GM23338 (cell line): ENCODE measurements at regions not wholly inside any gene's neighbourhood (a gene's known extent, or its start where the extent isn't known, plus 50 kb on each side); places are given as distances from the start of the nearest gene placed in this dataset.

Experiments used
- ATAC-seq: fragments of 200-7000 bp; cut with Tn5 transposase; 3 replicates; pipeline ENCODE4 v1.9.1; 2020
- DNase-seq: peaks from one replicate; pipeline ENCODE4 v3.0.0-alpha.2; 2015; ENCODE audit warnings: low spot score
- H2AFZ ChIP-seq: fragments of 200-600 bp; sonication (generic); 2 replicates; pipeline ENCODE4 v1.8.0; 2016; ENCODE audit warnings: antibody characterized with exemption, mild to moderate bottlenecking, moderate library complexity
- H3F3A ChIP-seq: fragments of 200-600 bp; sonication (generic); replicated peaks from 2 replicates; pipeline ENCODE4 v1.8.0; 2017; ENCODE audit warnings: antibody characterized with exemption, mixed run types, low read depth
- H3K27ac ChIP-seq: fragments of 200-600 bp; sonication (generic); 2 replicates; pipeline ENCODE4 v1.6.1; 2016; ENCODE audit warnings: low read depth
- H3K27me3 ChIP-seq: fragments of 200-600 bp; sonication (generic); 2 replicates; pipeline ENCODE4 v1.8.0; 2016; ENCODE audit warnings: mild to moderate bottlenecking, mixed run types, moderate library complexity; ENCODE audit not compliant: insufficient read depth
- H3K36me3 ChIP-seq: fragments of 200-600 bp; sonication (generic); 2 replicates; pipeline ENCODE4 v1.8.0; 2016; ENCODE audit warnings: mild to moderate bottlenecking; ENCODE audit not compliant: insufficient read depth
- H3K4me1 ChIP-seq: fragments of 200-600 bp; sonication (generic); 2 replicates; pipeline ENCODE4 v1.8.0; 2016; ENCODE audit warnings: mild to moderate bottlenecking, moderate library complexity; ENCODE audit not compliant: insufficient read depth
- H3K4me2 ChIP-seq: fragments of 200-600 bp; sonication (generic); 2 replicates; pipeline ENCODE4 v1.7.1; 2017; ENCODE audit warnings: mixed run types
- H3K4me3 ChIP-seq: fragments of 200-600 bp; sonication (generic); 2 replicates; pipeline ENCODE4 v1.6.1; 2016; ENCODE audit warnings: mixed run types
- H3K79me2 ChIP-seq: fragments of 200-600 bp; sonication (generic); replicated peaks from 2 replicates; pipeline ENCODE4 v1.8.0; 2017; ENCODE audit warnings: mild to moderate bottlenecking; ENCODE audit not compliant: insufficient read depth
- H3K9me2 ChIP-seq: fragments of 200-600 bp; sonication (generic); 2 replicates; pipeline ENCODE4 v1.8.0; 2017; ENCODE audit not compliant: insufficient read depth
- H4K20me1 ChIP-seq: fragments of 200-600 bp; sonication (generic); replicated peaks from 2 replicates; pipeline ENCODE4 v1.8.0; 2017; ENCODE audit warnings: mild to moderate bottlenecking; ENCODE audit not compliant: insufficient read depth
- H3K27ac Mint-ChIP-seq: 2 replicates; pipeline ENCODE4 v1.8.0; 2020; ENCODE audit warnings: inconsistent platforms, mild to moderate bottlenecking, moderate library complexity, mixed read lengths
- H3K27me3 Mint-ChIP-seq: 3 replicates; pipeline ENCODE4 v1.8.0; 2022; ENCODE audit warnings: low read depth, mild to moderate bottlenecking, moderate library complexity, mixed read lengths, inconsistent platforms; ENCODE audit not compliant: insufficient read depth, poor library complexity
- H3K36me3 Mint-ChIP-seq: 3 replicates; pipeline ENCODE4 v1.8.0; 2021; ENCODE audit warnings: low read depth, mild to moderate bottlenecking, inconsistent platforms, moderate library complexity, mixed read lengths
- H3K4me1 Mint-ChIP-seq: 3 replicates; pipeline ENCODE4 v1.8.0; 2020; ENCODE audit warnings: mild to moderate bottlenecking, inconsistent platforms, mixed read lengths
- H3K4me3 Mint-ChIP-seq: 3 replicates; pipeline ENCODE4 v1.8.0; 2021; ENCODE audit warnings: moderate library complexity, mild to moderate bottlenecking, inconsistent platforms, mixed read lengths
- H3K9me3 Mint-ChIP-seq: 3 replicates; pipeline ENCODE4 v1.8.0; 2020; ENCODE audit warnings: moderate library complexity, mild to moderate bottlenecking, inconsistent platforms, mixed read lengths
- CTCF ChIP-seq, 2 experiments: fragments of 200-600 bp in 1 of 2; sonication (generic) in 1 of 2; conservative IDR thresholded peaks; 2 replicates each; pipeline versions ENCODE4 v1.5.1 to v1.6.1; 2016 to 2017; ENCODE audit warnings: antibody characterized with exemption in 2 of 2, low read depth in 2 of 2, mild to moderate bottlenecking in 2 of 2, moderate library complexity in 1 of 2
- EZH2 ChIP-seq: fragments of 200-600 bp; sonication (generic); IDR thresholded peaks from one replicate; pipeline ENCODE4 v1.8.0; 2017; ENCODE audit warnings: antibody characterized with exemption, mild to moderate bottlenecking, low read depth; ENCODE audit not compliant: unreplicated experiment
- EZH2phosphoT487 ChIP-seq: fragments of 200-600 bp; sonication (generic); IDR thresholded peaks from one replicate; pipeline ENCODE4 v1.8.1; 2018; ENCODE audit warnings: antibody characterized with exemption; ENCODE audit not compliant: unreplicated experiment
- JUNB ChIP-seq: IDR thresholded peaks from one replicate; pipeline ENCODE4 v1.6.1; 2016; ENCODE audit warnings: antibody characterized with exemption; ENCODE audit not compliant: unreplicated experiment
- NANOG ChIP-seq: IDR thresholded peaks from 2 replicates; pipeline ENCODE4 v1.6.1; 2016; ENCODE audit warnings: antibody characterized with exemption, borderline replicate concordance
- POLR2AphosphoS5 ChIP-seq: IDR thresholded peaks from 2 replicates; pipeline ENCODE4 v1.6.1; 2016; ENCODE audit warnings: antibody characterized with exemption, low read depth
- ZNF462 ChIP-seq: fragments of 250-450 bp; sonication (Bioruptor Pico); IDR thresholded peaks from 2 replicates; pipeline ENCODE4 v1.5.0; 2020; ENCODE audit warnings: mild to moderate bottlenecking, moderate library complexity

GRCh38 chr4:66974665-66975064, 570.6 kb downstream of the CENPC start:
- Histone ChIP-seq H4K20me1 (no peaks in the 10 kb centered on the region), H3K9me2 (no peaks in the 10 kb centered on the region), H3F3A (no peaks in the 10 kb centered on the region), H3K4me3 (no peak overlapping the region), H3K79me2 (no peaks in the 10 kb centered on the region), H2AFZ (no peak overlapping the region), H3K36me3 (no peaks in the 10 kb centered on the region), H3K4me2 (no peak overlapping the region), H3K27me3 (no peaks in the 10 kb centered on the region), H3K4me1 (no peaks in the 10 kb centered on the region), H3K27ac (no peak overlapping the region)
- TF ChIP-seq ZNF462 (CRISPR knock-in tag) (no peak), NANOG (no peak), EZH2phosphoT487 (no peak), EZH2 (no peak), JUNB (no peak), CTCF (conservative IDR thresholded peaks at IDR 0.05; ENCODE audit: low read depth in 2 of 2) (no peak), POLR2AphosphoS5 (no peak)
- Mint-ChIP-seq H3K27me3 (no peaks in the 10 kb centered on the region), H3K27ac (no peak overlapping the region), H3K4me3 (no peak overlapping the region), H3K9me3 (no peaks in the 10 kb centered on the region), H3K4me1 (peaks cover 2% of the 10 kb centered on the region; the same call in 2 of the 3 replicates), H3K36me3 (no peaks in the 10 kb centered on the region)
- ATAC-seq: no peak
- DNase-seq: no peak
